Uterus (tissue), 2 donors: ENCODE measurements at regions not wholly inside any gene's neighbourhood (a gene's known extent, or its start where the extent isn't known, plus 50 kb on each side); places are given as distances from the start of the nearest gene placed in this dataset.

Source experiments
- CTCF ChIP-seq, 4 experiments: fragments of 200-600 bp in 2 of 4; fragments of 450-650 bp in 2 of 4; sonication (generic) in 2 of 4; IDR thresholded peaks; one replicate each; pipeline ENCODE4 v1.5.1; 2016 to 2019; ENCODE audit warnings: antibody characterized with exemption in 4 of 4, mild to moderate bottlenecking in 2 of 4, moderate library complexity in 1 of 4
- POLR2A ChIP-seq, 2 donors: fragments of 450-650 bp; IDR thresholded peaks; one replicate each; pipeline ENCODE4 v1.6.1; 2016; ENCODE audit warnings: antibody characterized with exemption in 2 of 2, mild to moderate bottlenecking in 1 of 2, moderate library complexity in 1 of 2

GRCh38 chr1:157407367-157407766 is 144.9 kb downstream of the FCRL5 start:
- TF ChIP-seq CTCF (IDR thresholded peaks at IDR 0.05) = no peak
- no peak for TF ChIP-seq POLR2A (IDR thresholded peaks at IDR 0.05)
